Cerebellar nuclear complex (tissue), 1 donor: ENCODE measurements at regions not wholly inside any gene's neighbourhood (a gene's known extent, or its start where the extent isn't known, plus 50 kb on each side); places are given as distances from the start of the nearest gene placed in this dataset.

Experiments used
- DNase-seq, 2 experiments: peaks; one replicate each; lab custom pipeline; 2025; lab: John Stamatoyannopoulos, UW

DNA sequence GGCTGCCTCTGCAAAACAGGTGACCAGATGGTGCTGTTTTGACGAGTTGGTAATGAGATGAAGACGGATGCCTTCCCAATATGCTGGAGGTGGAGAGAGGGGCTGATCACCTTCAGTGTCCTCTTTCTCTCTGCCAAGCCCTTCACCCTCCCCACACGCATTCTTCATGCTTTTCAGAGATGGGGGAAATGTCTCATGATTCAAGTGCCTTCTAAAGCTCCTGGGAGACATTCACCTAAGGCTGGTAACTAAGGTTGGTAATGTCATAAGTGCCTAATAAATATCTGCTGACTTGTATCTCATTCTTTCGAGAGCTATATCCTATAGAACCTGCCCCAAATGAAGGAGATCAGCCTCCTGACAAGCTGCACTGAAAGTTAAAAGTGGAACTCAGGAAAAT, 86.2 kb upstream of the MBNL2 start:
- DNase-seq: no peak

DNA sequence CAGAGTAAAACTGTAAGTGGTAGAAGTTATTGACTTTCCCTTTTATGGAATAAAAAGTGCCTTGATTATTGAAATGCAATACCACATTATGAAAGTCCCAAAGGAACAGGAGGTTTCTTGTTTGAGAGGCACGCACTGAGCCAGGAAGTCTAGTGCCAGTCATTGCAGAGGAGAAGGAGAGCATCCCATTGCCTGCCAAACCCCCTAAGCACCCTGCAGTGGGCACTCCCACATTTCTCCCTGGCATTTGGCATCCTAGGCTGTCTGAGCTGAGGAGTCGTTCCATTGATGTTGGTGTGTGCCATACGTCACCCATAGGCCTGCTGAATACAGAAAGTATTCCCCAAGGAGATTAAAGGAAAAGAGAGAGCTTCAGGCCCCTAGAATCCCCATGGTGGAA, 85.7 kb upstream of the MBNL2 start:
- DNase-seq: no peak

DNA sequence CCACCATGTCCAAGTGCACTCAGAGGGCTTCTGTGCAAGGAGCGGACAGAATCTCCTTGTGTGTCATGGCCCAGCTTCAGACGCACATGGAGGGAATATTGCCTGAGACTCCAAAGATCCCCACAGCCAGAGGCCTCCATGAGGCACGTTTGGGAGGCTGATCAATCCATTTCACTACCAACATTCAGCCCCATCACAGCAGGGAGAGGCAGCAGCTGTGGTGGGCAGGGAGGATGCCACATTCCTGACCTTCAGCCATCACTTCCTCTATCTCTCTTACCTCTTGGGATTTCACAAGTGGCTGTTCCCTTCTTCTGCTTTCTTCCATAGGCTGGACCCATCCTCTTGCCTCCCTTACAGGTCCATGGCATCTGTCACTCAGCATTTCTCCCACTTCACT, 82.4 kb upstream of the MBNL2 start:
- no peak for DNase-seq

DNA sequence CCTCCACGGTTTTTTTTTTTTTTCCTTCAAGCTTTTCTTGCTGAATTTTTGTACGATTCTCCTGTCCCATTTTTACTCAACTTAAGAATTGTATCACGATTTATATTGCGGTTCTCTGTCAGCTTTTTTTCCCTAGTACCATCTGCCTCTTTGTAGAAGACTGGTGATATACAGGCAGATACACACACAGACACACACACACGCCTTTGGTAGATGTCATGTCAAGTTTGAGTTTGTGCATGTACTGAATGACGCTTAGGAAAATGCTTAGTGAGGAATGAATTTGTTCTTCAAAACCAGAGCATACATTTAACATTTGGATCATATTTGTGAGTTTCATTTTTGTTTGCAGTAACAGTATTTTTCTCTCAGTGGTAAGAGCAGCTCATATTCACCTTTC, 82.0 kb upstream of the MBNL2 start:
- no peak for DNase-seq

DNA sequence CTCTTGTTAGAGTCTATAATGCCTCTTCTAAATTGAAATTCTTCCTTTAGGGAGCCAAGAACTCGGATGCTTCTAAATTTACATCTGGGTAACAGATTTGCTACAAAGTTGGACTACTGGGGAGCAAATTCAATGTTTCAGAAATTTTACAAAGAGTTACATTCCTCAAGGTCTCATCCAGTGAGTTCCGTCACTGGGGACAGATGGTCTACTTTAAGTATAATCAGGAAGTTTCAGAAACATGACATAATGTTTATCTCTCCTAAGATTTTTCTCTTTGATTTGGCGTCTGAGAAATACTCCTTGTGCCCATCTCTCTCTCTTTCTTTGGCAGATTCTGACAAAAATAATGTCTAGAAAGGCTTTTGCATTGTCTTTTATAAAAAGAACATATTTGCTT, 81.5 kb upstream of the MBNL2 start:
- DNase-seq: no peak

DNA sequence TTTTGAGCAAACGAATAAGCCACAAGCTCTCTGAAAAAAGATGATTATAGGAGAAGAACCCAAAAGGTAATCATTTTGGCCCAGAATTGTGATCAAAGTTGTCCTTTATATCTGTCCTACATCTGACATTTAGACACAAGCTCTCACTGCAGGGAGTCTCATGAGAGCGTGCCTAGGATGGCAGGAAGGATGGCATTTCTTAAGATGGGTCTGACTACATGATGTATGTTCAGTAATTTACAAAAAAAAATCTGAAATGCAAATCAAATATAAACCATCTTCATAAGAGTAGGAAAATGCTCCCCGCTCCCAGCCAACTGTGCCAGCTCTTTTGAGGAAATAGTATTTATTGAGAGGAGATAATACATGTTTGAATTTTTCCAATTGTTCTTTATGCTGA, 81.0 kb upstream of the MBNL2 start:
- DNase-seq: no peak

DNA sequence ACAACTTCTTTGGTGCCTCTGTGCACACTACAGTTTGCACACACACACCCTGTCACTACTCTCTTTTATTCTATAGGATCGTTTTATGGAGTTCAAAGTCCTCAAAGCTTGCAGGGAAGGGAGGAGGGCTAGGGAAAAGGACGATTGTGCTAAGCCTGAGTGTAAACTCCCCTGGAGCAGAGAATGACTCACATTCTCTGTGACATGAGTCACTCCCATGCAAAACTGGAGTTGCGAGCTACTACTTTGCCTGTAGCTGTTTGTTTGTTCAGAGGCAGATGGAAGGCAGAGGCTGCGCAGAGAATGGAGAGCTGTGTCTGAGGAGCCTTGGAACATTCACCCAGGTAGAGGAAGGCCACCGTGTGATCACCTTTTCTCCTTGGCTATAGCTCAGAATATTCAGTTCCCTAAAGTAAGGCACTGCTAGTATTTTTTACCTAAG, 80.5 kb upstream of the MBNL2 start:
- no peak for DNase-seq

DNA sequence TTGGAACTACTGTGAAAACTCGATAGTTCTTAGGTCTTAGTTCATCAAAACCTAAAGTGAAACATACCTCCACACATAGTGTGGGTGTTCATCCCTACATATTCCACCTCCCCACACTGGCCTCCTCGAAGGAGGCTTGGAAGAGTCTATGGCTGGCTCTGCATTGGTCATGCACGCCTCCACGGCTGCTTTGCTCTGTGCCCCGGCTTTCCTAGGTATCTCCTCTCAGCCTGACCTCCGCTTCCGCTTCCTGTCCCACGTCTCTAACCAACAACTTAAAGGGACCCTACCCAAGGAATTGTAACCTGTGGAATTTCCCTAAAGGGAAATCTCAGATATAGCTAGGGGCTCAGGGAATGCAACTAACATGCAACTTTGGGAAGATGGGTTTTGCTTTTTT, 79.7 kb upstream of the MBNL2 start:
- DNase-seq: no peak

DNA sequence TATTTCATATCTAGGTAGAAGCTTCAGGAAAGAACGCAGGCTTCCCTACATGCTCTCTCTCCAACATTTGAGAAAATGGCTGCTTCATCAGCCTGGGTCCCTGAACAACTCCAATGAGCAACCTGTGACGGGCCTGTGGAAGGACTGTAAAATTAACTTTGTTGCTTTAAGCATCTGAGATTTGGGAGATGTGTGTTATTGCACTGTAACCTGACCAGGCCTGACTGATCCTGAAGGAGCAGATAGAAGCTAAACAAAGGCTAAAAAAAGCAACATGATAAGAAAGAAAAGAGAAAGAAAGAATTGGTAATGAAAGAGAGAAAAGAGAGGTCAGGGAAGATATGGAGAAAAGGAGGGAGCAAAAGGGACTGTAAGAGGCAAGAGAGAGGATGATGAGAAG, 77.1 kb upstream of the MBNL2 start:
- DNase-seq: no peak

DNA sequence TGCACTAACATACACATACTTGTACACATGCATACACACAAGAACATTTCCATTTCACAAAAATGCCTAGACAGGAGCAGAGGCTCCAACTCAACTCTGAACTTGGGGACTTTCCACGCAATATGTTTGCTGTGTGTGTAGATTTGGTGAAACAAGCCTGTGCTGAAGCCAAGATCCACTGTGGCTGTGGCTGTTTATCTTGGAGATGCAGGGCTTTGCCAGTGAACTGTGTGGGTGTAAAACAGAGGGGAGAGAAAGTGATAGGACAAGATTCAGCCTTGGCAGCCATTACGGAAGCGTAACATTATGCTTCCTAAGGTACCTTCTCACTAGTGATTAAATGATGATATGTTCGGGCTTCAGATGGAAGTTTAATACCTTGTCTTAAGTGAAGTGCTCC, 73.2 kb upstream of the MBNL2 start:
- no peak for DNase-seq

DNA sequence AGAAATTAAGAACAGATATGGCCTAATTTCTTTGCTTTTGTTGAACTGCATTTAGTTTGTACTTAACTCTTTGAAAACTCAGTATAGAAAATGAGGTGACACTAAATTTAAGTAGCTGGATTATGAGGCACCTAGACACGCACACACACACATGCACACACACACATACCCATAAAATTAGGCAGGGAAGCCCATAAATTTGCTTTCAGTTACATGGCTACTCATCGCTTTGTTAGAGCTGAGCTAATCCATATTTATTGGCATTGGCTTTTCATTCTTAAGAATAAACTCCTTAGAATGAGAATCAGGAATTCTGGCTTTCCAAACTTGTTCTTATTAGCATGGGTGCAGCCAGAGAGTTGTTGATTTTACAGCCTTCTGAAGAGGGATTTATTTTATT, 61.7 kb upstream of the MBNL2 start:
- DNase-seq: no peak

DNA sequence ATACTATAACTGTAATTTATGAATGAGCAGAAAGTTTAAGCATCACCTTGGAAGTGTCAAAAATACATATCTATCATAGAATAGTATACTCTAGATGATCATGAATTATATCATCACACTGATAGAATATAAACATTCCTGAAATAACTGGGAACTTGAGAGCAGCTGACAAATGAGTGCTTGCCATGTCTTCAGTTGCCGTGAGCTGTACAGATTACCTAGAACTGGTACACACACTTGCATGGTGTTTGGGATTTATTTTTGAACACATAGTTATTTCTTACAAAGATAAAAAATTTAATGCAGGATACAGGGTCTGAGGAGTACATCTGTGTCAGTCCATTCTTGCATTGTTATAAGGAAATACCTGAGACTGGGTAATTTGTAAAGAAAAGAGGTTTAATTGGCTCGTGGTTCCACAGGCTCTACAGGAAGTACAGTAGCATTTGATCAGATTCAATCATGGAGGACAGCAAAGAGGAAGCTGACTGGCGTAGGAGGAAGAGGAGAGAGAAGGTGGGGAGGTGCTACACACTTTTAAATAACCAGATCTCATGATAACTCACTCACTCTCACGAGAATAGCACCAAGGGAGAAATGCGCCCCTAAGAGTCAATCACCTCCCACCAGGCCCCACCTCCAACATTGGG, 60.4 kb upstream of the MBNL2 start:
- no peak for DNase-seq

DNA sequence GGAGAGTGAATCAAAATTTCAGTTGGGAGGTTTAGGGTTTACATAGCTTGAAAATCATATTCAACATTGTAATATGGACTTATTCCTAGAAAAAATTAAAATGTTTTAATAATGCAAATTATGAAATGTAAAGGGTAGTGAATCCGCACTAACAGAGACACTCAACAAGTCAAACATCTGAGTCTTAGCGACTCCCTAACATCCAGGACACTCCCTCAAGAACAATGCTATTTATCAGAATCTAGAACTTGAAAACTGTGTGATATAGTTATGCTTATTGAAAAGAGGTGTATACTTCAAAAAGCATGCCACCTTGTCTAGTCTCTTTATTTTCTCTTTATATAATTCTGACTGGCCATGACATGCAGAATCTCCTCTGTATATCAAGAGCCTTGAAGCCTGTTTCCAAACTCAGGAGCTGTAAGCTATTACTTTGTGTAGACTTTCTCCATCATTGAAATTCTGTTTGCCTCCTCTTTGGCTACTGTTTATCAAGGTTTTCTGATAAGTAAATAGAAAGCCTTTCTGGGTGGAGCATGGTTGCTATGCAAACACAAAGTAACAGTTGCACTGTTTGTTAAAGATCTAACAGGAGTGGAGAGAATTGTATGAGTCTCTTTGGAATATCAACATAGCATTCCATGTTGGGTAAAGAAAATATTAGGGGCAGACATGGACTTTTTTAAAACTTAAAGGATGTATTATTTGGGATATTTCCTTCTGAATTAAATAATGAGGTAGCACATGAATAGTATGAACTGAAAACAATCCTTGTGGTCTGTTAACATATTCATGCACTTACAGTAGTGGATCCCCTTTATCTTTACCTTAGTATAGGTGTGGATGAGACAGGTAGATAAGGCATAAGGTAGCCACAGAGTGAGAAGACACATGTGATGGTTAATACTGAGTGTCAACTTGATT, 56.4 kb upstream of the MBNL2 start:
- DNase-seq: no peak

DNA sequence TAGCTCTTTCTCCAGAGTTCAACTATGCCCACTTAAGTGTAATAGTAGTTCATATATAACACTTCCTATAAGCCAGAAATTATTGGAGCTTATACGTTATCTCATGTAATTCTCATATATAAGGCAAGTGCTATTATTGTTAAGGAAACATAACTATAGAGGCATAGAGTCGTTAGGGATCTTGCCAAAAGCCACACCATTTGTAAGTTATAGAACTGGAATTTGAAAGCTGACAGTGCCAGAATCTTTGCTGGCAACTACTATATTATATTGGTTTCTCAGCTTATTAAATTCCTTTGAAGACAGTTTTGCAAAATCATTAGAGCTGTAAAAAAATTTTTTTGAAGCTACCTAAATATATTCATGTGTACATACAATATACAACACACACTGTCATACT, 51.0 kb upstream of the MBNL2 start:
- no peak for DNase-seq
